AG04450 (cell line): ENCODE measurements at regions not wholly inside any gene's neighbourhood (a gene's known extent, or its start where the extent isn't known, plus 50 kb on each side); places are given as distances from the start of the nearest gene placed in this dataset.
A peak's percentile ranks its signal among the peaks of the same experiment; 100 is the strongest.

Source experiments
- CTCF ChIA-PET: fragments of 300-600, 350-600 bp; formaldehyde crosslinking; extraction: SDS; loops from one replicate; lab custom pipeline; 2022; ENCODE audit warnings: antibody characterized with exemption, inconsistent platforms; lab: Charles Lee
- POLR2A ChIA-PET: fragments of 350-600 bp; formaldehyde crosslinking; extraction: SDS; loops from one replicate; lab custom pipeline; 2021; ENCODE audit warnings: antibody characterized with exemption, inconsistent platforms; lab: Yijun Ruan, JAX
- DNase-seq: peaks from one replicate; pipeline ENCODE4 v3.0.0-alpha.2; 2011; ENCODE audit warnings: low read depth, low spot score
- H3K27ac ChIP-seq: one replicate; pipeline ENCODE4 v1.5.1; 2012; ENCODE audit warnings: low read depth, low read length, control low read depth
- H3K27me3 ChIP-seq: one replicate; pipeline ENCODE4 v1.6.0; 2012; ENCODE audit warnings: low read length; ENCODE audit not compliant: control insufficient read depth, insufficient read depth
- H3K4me3 ChIP-seq: 2 replicates; pipeline ENCODE4 v1.5.1; 2011; ENCODE audit warnings: mild to moderate bottlenecking, low read depth, low read length, control low read depth
- H3K9me3 ChIP-seq: 2 replicates; pipeline ENCODE4 v1.5.1; 2012; ENCODE audit warnings: low read length; ENCODE audit not compliant: control insufficient read depth, insufficient read depth
- CTCF ChIP-seq: IDR thresholded peaks from 2 replicates; pipeline ENCODE4 v1.5.1; 2011; ENCODE audit warnings: low read depth, low read length, control low read depth, inconsistent platforms

GRCh38 chr7:24125765-24126164, 158.2 kb upstream of the NPY start:
- POLR2A ChIA-PET: no interaction called here
- Histone ChIP-seq H3K9me3 (no peaks in the 10 kb centered on the region), H3K4me3 (no peak overlapping the region), H3K27ac (no peak overlapping the region), H3K27me3 (no peaks in the 10 kb centered on the region)
- CTCF ChIA-PET: interaction anchor here (1.0 to 1.7 kb wide), 2 partner anchors 187 kb away, joined by 3 to 6 read pairs; no protein-coding TSS in a partner anchor
- DNase-seq: no peak
- TF ChIP-seq CTCF: no peak

GRCh38 chr7:24127930-24128329, 156.1 kb upstream of the NPY start:
- no peak overlapping the region for H3K27ac ChIP-seq
- no peak for TF ChIP-seq CTCF
- CTCF ChIA-PET: no interaction called here
- H3K27me3 ChIP-seq: no peaks in the 10 kb centered on the region
- no peak for DNase-seq
- no peak overlapping the region for H3K4me3 ChIP-seq
- POLR2A ChIA-PET: no interaction called here
- H3K9me3 ChIP-seq: no peaks in the 10 kb centered on the region

GRCh38 chr7:24129597-24129996, 154.4 kb upstream of the NPY start:
- peak; percentile 41 for DNase-seq
- POLR2A ChIA-PET: no interaction called here
- Histone ChIP-seq H3K4me3 (no peak overlapping the region), H3K27me3 (no peaks in the 10 kb centered on the region), H3K27ac (no peak overlapping the region), H3K9me3 (no peaks in the 10 kb centered on the region)
- CTCF ChIA-PET: no interaction called here
- no peak for TF ChIP-seq CTCF

- Histone ChIP-seq H3K4me3 (no peak overlapping the region), H3K9me3 (no peaks in the 10 kb centered on the region), H3K27me3 (no peaks in the 10 kb centered on the region), H3K27ac (no peak overlapping the region)
- ChIA-PET POLR2A (no interaction called here), CTCF (no interaction called here)
- TF ChIP-seq CTCF: no peak
- DNase-seq: no peak
Observed at GRCh38 chr7:24130631-24131030, 153.4 kb upstream of the NPY start.

GRCh38 chr7:24133691-24134090, 150.3 kb upstream of the NPY start:
- CTCF ChIA-PET: no interaction called here
- POLR2A ChIA-PET: no interaction called here
- H3K27ac ChIP-seq: no peak overlapping the region
- H3K4me3 ChIP-seq: no peak overlapping the region
- TF ChIP-seq CTCF: no peak
- no peak for DNase-seq
- no peaks in the 10 kb centered on the region for H3K9me3 ChIP-seq
- H3K27me3 ChIP-seq: no peaks in the 10 kb centered on the region
